Body of pancreas (tissue), 4 donors: ENCODE measurements at regions not wholly inside any gene's neighbourhood (a gene's known extent, or its start where the extent isn't known, plus 50 kb on each side); places are given as distances from the start of the nearest gene placed in this dataset.

Source experiments
- CTCF ChIP-seq, 7 experiments: fragments of 450-650 bp in 4 of 7; fragments of 200-600 bp in 3 of 7; sonication (generic) in 3 of 7; IDR thresholded peaks; one replicate each; pipeline ENCODE4 v1.5.1; 2016 to 2019; ENCODE audit warnings: antibody characterized with exemption in 7 of 7
- POLR2A ChIP-seq, 3 donors: fragments of 450-650 bp; IDR thresholded peaks; one replicate each; pipeline ENCODE4 v1.6.1; 2016; ENCODE audit warnings: antibody characterized with exemption in 3 of 3, mild to moderate bottlenecking in 2 of 3

- TF ChIP-seq CTCF (IDR thresholded peaks at IDR 0.05) (no peak), POLR2A (IDR thresholded peaks at IDR 0.05) (no peak)
Measured at GRCh38 chr10:33986515-33986914, 652.0 kb upstream of the NRP1 start.
